ENCODE measurements at regions not wholly inside any gene's neighbourhood (a gene's known extent, or its start where the extent isn't known, plus 50 kb on each side); places are given as distances from the start of the nearest gene placed in this dataset.

- DNase-seq: no peak
- Histone ChIP-seq H3K4me1 (no peaks in the 10 kb centered on the region), H3K27ac (no peak overlapping the region), H3K4me3 (replicated peaks in 1 of 3) (no peak overlapping the region), H3K36me3 (no peaks in the 10 kb centered on the region), H3K27me3 (no peaks in the 10 kb centered on the region), H3K9me3 (no peaks in the 10 kb centered on the region)
- TF ChIP-seq POLR2A (IDR thresholded peaks at IDR 0.05): no peak
- TF ChIP-seq CTCF (IDR thresholded peaks at IDR 0.05): no peak
- intact Hi-C loops (cut with DNase I): no loop called here
- 88 to 92% methylated on average over 2 of the region's 2 CpGs for WGBS, 2 donors
Measured at GRCh38 chr13:105074755-105075154, 1460.7 kb downstream of the EFNB2 start.

- Histone ChIP-seq H3K4me1 (no peaks in the 10 kb centered on the region), H3K36me3 (no peaks in the 10 kb centered on the region), H3K4me3 (replicated peaks in 1 of 3) (no peak overlapping the region), H3K9me3 (no peaks in the 10 kb centered on the region), H3K27ac (no peak overlapping the region), H3K27me3 (no peaks in the 10 kb centered on the region)
- no peak for DNase-seq
- no peak for TF ChIP-seq CTCF (IDR thresholded peaks at IDR 0.05)
- no peak for TF ChIP-seq POLR2A (IDR thresholded peaks at IDR 0.05)
- WGBS, 2 donors: 96 to 98% methylated on average over 13 of the region's 13 CpGs
- intact Hi-C loops (cut with DNase I): no loop called here
Measured at GRCh38 chr13:105073041-105073440, 1462.4 kb downstream of the EFNB2 start.

- WGBS, 2 donors: 94 to 96% methylated on average over 1 of the region's 1 CpG
- intact Hi-C loops (cut with DNase I): no loop called here
- TF ChIP-seq POLR2A (IDR thresholded peaks at IDR 0.05): no peak
- TF ChIP-seq CTCF (IDR thresholded peaks at IDR 0.05): no peak
Measured at GRCh38 chr13:105070452-105070851, 1465.0 kb downstream of the EFNB2 start.

GRCh38 chr13:105069106-105069505, 1466.4 kb downstream of the EFNB2 start:
- no peak overlapping the region for H3K27ac ChIP-seq
- no peaks in the 10 kb centered on the region for H3K36me3 ChIP-seq
- no peak for DNase-seq
- no peak overlapping the region for H3K4me3 ChIP-seq (replicated peaks in 1 of 3)
- no peaks in the 10 kb centered on the region for H3K9me3 ChIP-seq
- no peaks in the 10 kb centered on the region for H3K27me3 ChIP-seq
- TF ChIP-seq CTCF (IDR thresholded peaks at IDR 0.05) (no peak), POLR2A (IDR thresholded peaks at IDR 0.05) (no peak)
- intact Hi-C loops (cut with DNase I): no loop called here
- no peaks in the 10 kb centered on the region for H3K4me1 ChIP-seq

More at GRCh38 chr13:105070452-105070851, 1465.0 kb downstream of the EFNB2 start:
- H3K27me3 ChIP-seq: no peaks in the 10 kb centered on the region
- H3K36me3 ChIP-seq: no peaks in the 10 kb centered on the region
- H3K27ac ChIP-seq: no peak overlapping the region
- no peak for DNase-seq
- H3K4me1 ChIP-seq: no peaks in the 10 kb centered on the region
- H3K4me3 ChIP-seq (replicated peaks in 1 of 3): no peak overlapping the region
- no peaks in the 10 kb centered on the region for H3K9me3 ChIP-seq

GRCh38 chr13:105063676-105064075, 1471.8 kb downstream of the EFNB2 start:
- DNase-seq: no peak
- WGBS, 2 donors: 87 to 88% methylated on average over 5 of the region's 5 CpGs
- Histone ChIP-seq H3K36me3 (no peaks in the 10 kb centered on the region), H3K27me3 (no peaks in the 10 kb centered on the region), H3K4me3 (replicated peaks in 1 of 3) (no peak overlapping the region), H3K9me3 (no peaks in the 10 kb centered on the region), H3K27ac (no peak overlapping the region), H3K4me1 (no peaks in the 10 kb centered on the region)
- TF ChIP-seq CTCF (IDR thresholded peaks at IDR 0.05) (no peak), POLR2A (IDR thresholded peaks at IDR 0.05) (no peak)
- intact Hi-C loops (cut with DNase I): no loop called here

Measured in thyroid gland (tissue), 4 donors.